Activated T-helper 2 cell treated with anti-CD3 and anti-CD28 coated beads, Interferon-gamma antibody, Interleukin-2, Interleukin-4, amounts not matched to agents 10 μg/mL and 5 μg/mL and 100 μg/mL, durations not matched to agents 14 hours and 24 hours and 36 hours (primary cell): ENCODE measurements at regions not wholly inside any gene's neighbourhood (a gene's known extent, or its start where the extent isn't known, plus 50 kb on each side); places are given as distances from the start of the nearest gene placed in this dataset.

ENCODE experiments used
- DNase-seq: peaks from one replicate; pipeline ENCODE4 v3.0.0; 2021; ENCODE audit warnings: low spot score
- H3K27ac Mint-ChIP-seq: one replicate; pipeline ENCODE4 v1.8.0; 2021; ENCODE audit warnings: mixed read lengths
- H3K27me3 Mint-ChIP-seq: one replicate; pipeline ENCODE4 v1.8.0; 2021; ENCODE audit warnings: low read depth, mixed read lengths
- H3K36me3 Mint-ChIP-seq: one replicate; pipeline ENCODE4 v1.8.0; 2021; ENCODE audit warnings: low read depth, mixed read lengths
- H3K4me1 Mint-ChIP-seq: one replicate; pipeline ENCODE4 v1.8.0; 2021; ENCODE audit warnings: low read depth, mixed read lengths
- H3K4me3 Mint-ChIP-seq: one replicate; pipeline ENCODE4 v1.8.0; 2021; ENCODE audit warnings: low read depth, mild to moderate bottlenecking, moderate library complexity, mixed read lengths
- H3K9me3 Mint-ChIP-seq: one replicate; pipeline ENCODE4 v1.8.0; 2021; ENCODE audit warnings: mixed read lengths
- intact Hi-C: fragments of 100-400 bp; cut with micrococcal nuclease; formaldehyde crosslinking; loops from one replicate; pipeline ENCODE4 v1.15.1; 2023

GRCh38 chr13:44015118-44015517 is 135.4 kb downstream of the LACC1 start:
- peaks cover 4% of the 10 kb centered on the region for H3K4me1 Mint-ChIP-seq
- intact Hi-C loops = no loop called here
- DNase-seq = no peak
- H3K27ac Mint-ChIP-seq = no peak overlapping the region
- peaks cover 9% of the 10 kb centered on the region for H3K27me3 Mint-ChIP-seq
- H3K36me3 Mint-ChIP-seq = no peaks in the 10 kb centered on the region
- no peaks in the 10 kb centered on the region for H3K9me3 Mint-ChIP-seq
- H3K4me3 Mint-ChIP-seq = no peak overlapping the region

- no peak for DNase-seq
- H3K36me3 Mint-ChIP-seq = no peaks in the 10 kb centered on the region
- H3K27ac Mint-ChIP-seq = no peak overlapping the region
- no peaks in the 10 kb centered on the region for H3K9me3 Mint-ChIP-seq
- peaks cover 9% of the 10 kb centered on the region for H3K27me3 Mint-ChIP-seq
- intact Hi-C loops = no loop called here
- no peak overlapping the region for H3K4me3 Mint-ChIP-seq
- H3K4me1 Mint-ChIP-seq = peaks cover 4% of the 10 kb centered on the region
These were observed 136.1 kb downstream of the LACC1 start for GRCh38 chr13:44015811-44016210.

- no peaks in the 10 kb centered on the region for H3K9me3 Mint-ChIP-seq
- intact Hi-C loops = no loop called here
- no peak for DNase-seq
- H3K4me1 Mint-ChIP-seq = peaks cover 4% of the 10 kb centered on the region
- H3K4me3 Mint-ChIP-seq = no peak overlapping the region
- no peak overlapping the region for H3K27ac Mint-ChIP-seq
- H3K36me3 Mint-ChIP-seq = no peaks in the 10 kb centered on the region
- H3K27me3 Mint-ChIP-seq = peaks cover 10% of the 10 kb centered on the region
These were observed 138.1 kb downstream of the LACC1 start for GRCh38 chr13:44017756-44018309.

GRCh38 chr13:44019651-44020050 is 139.9 kb downstream of the LACC1 start:
- intact Hi-C loops = no loop called here
- no peak for DNase-seq
- Mint-ChIP-seq H3K4me3 (no peak overlapping the region), H3K27ac (no peak overlapping the region), H3K36me3 (no peaks in the 10 kb centered on the region), H3K9me3 (no peaks in the 10 kb centered on the region), H3K4me1 (peaks cover 4% of the 10 kb centered on the region), H3K27me3 (peaks cover 14% of the 10 kb centered on the region)

GRCh38 chr13:44021422-44021821 is 141.7 kb downstream of the LACC1 start:
- Mint-ChIP-seq H3K27me3 (peaks cover 14% of the 10 kb centered on the region), H3K4me1 (peaks cover 4% of the 10 kb centered on the region), H3K9me3 (no peaks in the 10 kb centered on the region), H3K27ac (no peak overlapping the region), H3K36me3 (no peaks in the 10 kb centered on the region), H3K4me3 (no peak overlapping the region)
- intact Hi-C loops = no loop called here
- no peak for DNase-seq

GRCh38 chr13:44022196-44022595 is 142.5 kb downstream of the LACC1 start:
- intact Hi-C loops = no loop called here
- Mint-ChIP-seq H3K36me3 (no peaks in the 10 kb centered on the region), H3K27ac (no peak overlapping the region), H3K4me1 (peaks cover 4% of the 10 kb centered on the region), H3K27me3 (peaks cover 14% of the 10 kb centered on the region), H3K4me3 (no peak overlapping the region), H3K9me3 (no peaks in the 10 kb centered on the region)
- DNase-seq = no peak

- peaks cover 7% of the 10 kb centered on the region for H3K27me3 Mint-ChIP-seq
- DNase-seq = no peak
- no peaks in the 10 kb centered on the region for H3K9me3 Mint-ChIP-seq
- H3K4me1 Mint-ChIP-seq = no peaks in the 10 kb centered on the region
- intact Hi-C loops = no loop called here
- H3K36me3 Mint-ChIP-seq = no peaks in the 10 kb centered on the region
- H3K4me3 Mint-ChIP-seq = no peak overlapping the region
- H3K27ac Mint-ChIP-seq = no peak overlapping the region
These were observed 144.6 kb downstream of the LACC1 start for GRCh38 chr13:44024167-44024845.

GRCh38 chr13:44024846-44025195 is 145.1 kb downstream of the LACC1 start:
- H3K27ac Mint-ChIP-seq = no peak overlapping the region
- intact Hi-C loops = no loop called here
- no peak overlapping the region for H3K4me3 Mint-ChIP-seq
- no peaks in the 10 kb centered on the region for H3K9me3 Mint-ChIP-seq
- peaks cover 7% of the 10 kb centered on the region for H3K27me3 Mint-ChIP-seq
- no peaks in the 10 kb centered on the region for H3K36me3 Mint-ChIP-seq
- H3K4me1 Mint-ChIP-seq = no peaks in the 10 kb centered on the region
- DNase-seq = no peak

- no peak overlapping the region for H3K4me3 Mint-ChIP-seq
- H3K36me3 Mint-ChIP-seq = no peaks in the 10 kb centered on the region
- H3K27ac Mint-ChIP-seq = no peak overlapping the region
- intact Hi-C loops = no loop called here
- no peaks in the 10 kb centered on the region for H3K9me3 Mint-ChIP-seq
- peaks cover 7% of the 10 kb centered on the region for H3K27me3 Mint-ChIP-seq
- H3K4me1 Mint-ChIP-seq = no peaks in the 10 kb centered on the region
- DNase-seq = no peak
These were observed 146.5 kb downstream of the LACC1 start for GRCh38 chr13:44026194-44026593.

GRCh38 chr13:44028734-44029133 is 149.0 kb downstream of the LACC1 start:
- Mint-ChIP-seq H3K4me3 (no peak overlapping the region), H3K27me3 (peaks cover 2% of the 10 kb centered on the region), H3K36me3 (no peaks in the 10 kb centered on the region), H3K27ac (no peak overlapping the region), H3K9me3 (no peaks in the 10 kb centered on the region), H3K4me1 (no peaks in the 10 kb centered on the region)
- DNase-seq = no peak
- intact Hi-C loops = no loop called here

- Mint-ChIP-seq H3K4me1 (no peaks in the 10 kb centered on the region), H3K4me3 (no peak overlapping the region), H3K9me3 (peaks cover 1% of the 10 kb centered on the region), H3K36me3 (no peaks in the 10 kb centered on the region), H3K27ac (no peak overlapping the region), H3K27me3 (no peaks in the 10 kb centered on the region)
- intact Hi-C loops = no loop called here
- DNase-seq = no peak
These were observed 150.9 kb downstream of the LACC1 start for GRCh38 chr13:44030615-44031014.

GRCh38 chr13:44031555-44031954 is 151.9 kb downstream of the LACC1 start:
- intact Hi-C loops = no loop called here
- H3K4me3 Mint-ChIP-seq = no peak overlapping the region
- H3K27me3 Mint-ChIP-seq = no peaks in the 10 kb centered on the region

GRCh38 chr13:44032802-44033201 is 153.1 kb downstream of the LACC1 start:
- H3K27me3 Mint-ChIP-seq = no peaks in the 10 kb centered on the region
- H3K4me1 Mint-ChIP-seq = no peaks in the 10 kb centered on the region
- no peaks in the 10 kb centered on the region for H3K36me3 Mint-ChIP-seq
- DNase-seq = no peak
- no peak overlapping the region for H3K27ac Mint-ChIP-seq
- H3K4me3 Mint-ChIP-seq = no peak overlapping the region
- peaks cover 3% of the 10 kb centered on the region for H3K9me3 Mint-ChIP-seq
- intact Hi-C loops = no loop called here

More at GRCh38 chr13:44031555-44031954, 151.9 kb downstream of the LACC1 start:
- no peak for DNase-seq
- Mint-ChIP-seq H3K27ac (no peak overlapping the region), H3K4me1 (no peaks in the 10 kb centered on the region), H3K36me3 (no peaks in the 10 kb centered on the region), H3K9me3 (peaks cover 3% of the 10 kb centered on the region)

- H3K4me3 Mint-ChIP-seq = no peak overlapping the region
- no peaks in the 10 kb centered on the region for H3K36me3 Mint-ChIP-seq
- no peak for DNase-seq
- no peaks in the 10 kb centered on the region for H3K4me1 Mint-ChIP-seq
- no peaks in the 10 kb centered on the region for H3K27me3 Mint-ChIP-seq
- peaks cover 3% of the 10 kb centered on the region for H3K9me3 Mint-ChIP-seq
- intact Hi-C loops = no loop called here
- no peak overlapping the region for H3K27ac Mint-ChIP-seq
These were observed 155.7 kb downstream of the LACC1 start for GRCh38 chr13:44035400-44035799.
